HG03045 (cell line): ENCODE measurements at regions not wholly inside any gene's neighbourhood (a gene's known extent, or its start where the extent isn't known, plus 50 kb on each side); places are given as distances from the start of the nearest gene placed in this dataset.

Source experiments
- ATAC-seq: cut with Tn5 transposase; IDR thresholded peaks from one replicate; pipeline ENCODE4 v1.9.1; 2021; ENCODE audit warnings: mild to moderate bottlenecking, moderate library complexity; ENCODE audit not compliant: unreplicated experiment

DNA sequence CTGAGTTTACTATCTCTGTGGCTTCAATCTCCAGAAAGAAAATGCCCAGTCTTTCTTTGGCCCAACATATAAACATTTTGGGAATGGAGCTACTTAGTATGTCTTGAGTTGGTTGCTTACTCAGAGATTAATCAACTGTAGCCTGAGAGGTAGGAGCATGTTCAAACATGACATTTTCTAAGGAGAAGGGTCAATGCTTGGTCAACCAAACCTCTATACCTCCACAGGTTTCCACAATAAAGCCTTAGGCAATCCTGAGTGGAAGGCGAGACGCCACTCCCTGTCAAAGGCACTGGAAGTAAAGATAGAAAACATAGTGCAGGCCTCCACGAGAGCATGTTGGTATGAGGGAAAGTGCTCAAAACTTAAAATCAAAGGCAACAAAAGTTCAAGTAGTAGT is 411.4 kb downstream of the KCTD16 start:
- ATAC-seq = no peak

DNA sequence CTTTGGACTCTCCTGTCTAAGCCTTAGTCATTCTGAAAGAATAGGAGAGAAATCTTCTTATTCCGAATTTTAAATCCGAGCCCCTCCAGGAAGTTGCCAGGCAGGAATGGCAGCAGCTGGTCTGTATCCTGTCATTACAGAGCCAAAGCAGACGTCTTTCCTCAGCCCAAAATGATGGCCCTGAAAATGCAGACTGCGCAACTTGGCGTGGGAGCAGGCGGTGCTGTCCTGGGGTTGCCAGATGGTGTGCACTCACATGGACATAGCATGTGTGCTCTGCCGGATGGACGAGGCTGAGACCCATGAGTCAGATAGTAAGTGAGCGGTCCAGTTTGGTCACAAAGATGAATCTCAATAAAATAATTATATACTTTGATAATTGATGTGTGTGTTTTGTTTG is 410.4 kb downstream of the KCTD16 start:
- no peak for ATAC-seq

DNA sequence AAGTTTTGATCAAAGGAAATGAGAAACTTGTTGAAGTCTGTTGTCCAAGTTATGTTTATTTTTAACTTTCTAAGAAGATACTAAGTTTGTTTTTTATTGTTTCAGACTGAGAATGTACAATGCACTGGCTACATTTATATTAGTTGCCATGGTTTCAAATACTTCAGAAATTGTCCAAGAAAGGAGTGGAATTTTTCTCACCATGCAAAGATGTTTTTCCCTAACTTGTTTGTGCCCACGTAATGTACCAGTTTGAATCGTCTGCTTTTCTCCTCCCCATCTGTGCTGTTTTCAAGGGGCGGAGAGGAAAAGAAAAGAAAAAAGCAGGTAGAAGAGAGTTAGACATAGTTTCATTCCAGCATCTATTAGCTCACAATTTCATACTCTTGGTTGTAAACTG is 407.0 kb downstream of the KCTD16 start:
- no peak for ATAC-seq

DNA sequence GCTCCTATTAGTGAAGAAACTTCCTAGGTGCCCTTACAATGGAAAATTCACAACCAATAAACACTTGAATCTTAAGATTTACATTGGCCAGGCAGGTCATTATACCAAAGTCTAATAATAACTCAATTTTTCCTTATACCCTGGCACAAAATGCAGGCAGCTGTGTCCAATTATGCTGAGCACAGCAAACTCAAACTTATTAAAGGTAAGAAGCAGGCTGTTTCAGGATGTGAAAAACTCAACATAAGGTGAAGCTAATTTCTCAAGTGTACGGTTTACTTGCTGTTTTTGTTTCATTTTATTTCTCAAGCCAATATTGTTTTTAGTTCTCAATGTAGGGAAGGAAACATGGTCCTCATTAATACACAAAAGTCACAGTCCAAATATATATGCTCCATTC is 405.1 kb downstream of the KCTD16 start:
- no peak for ATAC-seq

DNA sequence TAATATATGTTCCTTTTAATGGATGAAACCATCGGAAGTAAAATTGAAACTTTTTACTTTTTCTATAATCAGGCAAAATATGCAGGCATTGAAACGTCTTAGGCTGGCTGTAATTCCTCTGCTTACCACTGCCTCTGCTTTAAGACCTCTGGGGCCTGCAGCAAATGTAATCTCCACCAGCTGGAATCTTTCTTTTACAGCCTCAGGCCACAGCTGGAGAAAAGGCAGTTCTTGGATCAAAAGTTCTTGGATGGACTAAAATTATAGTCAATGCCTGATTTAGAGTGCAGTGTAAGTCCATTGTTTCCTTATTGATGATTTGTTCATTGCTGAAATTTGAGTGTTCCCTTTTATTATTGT is 396.7 kb downstream of the KCTD16 start:
- ATAC-seq = no peak

DNA sequence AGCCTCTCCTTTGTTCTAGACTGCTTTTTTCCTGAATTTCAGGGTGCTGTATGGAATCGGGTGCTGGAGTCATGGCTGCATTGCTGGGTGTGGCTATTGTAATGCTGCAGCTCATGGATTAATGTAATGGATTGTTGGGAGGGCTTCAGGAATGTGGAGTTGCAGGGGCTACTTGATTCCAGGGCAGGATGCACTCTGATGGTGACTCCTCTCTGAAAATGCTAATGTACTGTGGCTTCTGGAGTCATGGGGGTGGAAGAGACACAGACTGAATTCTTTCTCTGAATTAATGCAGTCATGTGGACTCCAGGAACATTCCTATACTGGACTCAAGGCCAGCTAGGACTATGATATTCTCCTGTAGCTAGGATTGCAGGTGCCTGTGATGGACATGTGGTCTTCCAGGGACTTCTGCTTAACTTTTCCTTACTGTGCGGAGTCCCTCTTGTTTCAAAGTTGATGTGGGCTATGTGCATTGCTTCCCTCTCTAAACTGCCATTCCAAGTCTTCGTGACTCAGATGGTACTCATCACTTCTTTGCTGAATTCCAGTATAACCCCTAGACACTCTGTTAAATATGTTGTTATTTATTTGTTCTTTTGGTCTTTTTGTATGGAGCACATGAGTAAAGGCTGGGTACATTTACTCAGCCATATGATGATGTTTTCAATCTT is 396.2 kb downstream of the KCTD16 start:
- ATAC-seq = no peak

DNA sequence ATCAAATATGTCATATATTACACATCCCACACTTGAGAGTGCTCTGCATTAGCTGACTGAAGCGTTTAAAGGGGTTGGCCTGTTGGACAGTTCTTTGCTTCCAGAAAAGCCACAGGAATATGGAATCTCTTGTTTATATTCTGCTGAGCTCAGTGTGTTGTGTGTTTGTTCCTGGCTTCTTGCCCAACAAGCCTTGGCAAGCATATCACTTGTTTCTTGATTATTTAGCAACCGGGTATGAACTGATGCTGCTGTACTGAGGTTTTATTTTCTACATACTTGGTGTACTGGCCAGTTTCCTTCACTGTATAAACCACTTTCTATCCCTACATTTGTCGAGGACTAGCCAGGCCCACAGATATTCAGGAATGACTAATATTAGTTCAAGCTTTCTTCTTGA is 378.9 kb downstream of the KCTD16 start:
- no peak for ATAC-seq

DNA sequence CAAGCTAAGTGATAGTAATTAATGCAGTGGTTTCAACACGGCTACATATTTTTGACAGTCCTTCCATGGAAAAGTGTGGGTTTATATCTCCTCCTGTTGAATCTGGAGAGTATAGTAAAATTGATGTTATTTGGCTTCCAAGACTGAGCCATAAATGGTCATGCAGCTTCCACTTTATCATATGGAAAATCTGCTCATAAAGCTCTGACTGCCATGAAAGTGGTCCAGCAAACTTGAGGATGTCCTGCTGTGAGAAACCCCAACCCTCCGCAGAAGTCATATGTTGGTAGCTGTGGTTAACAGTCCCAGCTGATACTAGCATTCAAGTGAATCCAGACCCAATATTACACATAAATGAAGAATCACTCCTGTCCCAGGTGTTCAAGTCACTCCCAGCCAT is 378.3 kb downstream of the KCTD16 start:
- ATAC-seq = no peak

DNA sequence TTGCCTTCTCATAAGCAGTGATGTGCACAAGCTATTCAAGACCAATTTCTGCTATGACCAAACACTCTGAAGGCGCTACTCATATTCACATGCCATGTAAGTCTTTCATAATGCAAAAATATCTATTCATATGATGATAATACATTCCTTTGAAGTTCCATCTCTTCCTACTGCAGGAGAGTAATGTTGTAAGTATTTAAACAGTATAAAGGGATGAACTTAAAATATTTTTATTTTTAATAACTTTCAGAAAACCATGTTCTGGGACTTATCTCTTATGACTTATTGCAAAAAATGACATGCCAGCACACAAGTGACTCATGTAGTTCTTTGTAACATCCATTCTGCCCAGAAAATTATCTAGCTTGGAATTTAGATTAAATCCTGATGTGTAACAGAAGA is 376.4 kb downstream of the KCTD16 start:
- ATAC-seq = no peak

DNA sequence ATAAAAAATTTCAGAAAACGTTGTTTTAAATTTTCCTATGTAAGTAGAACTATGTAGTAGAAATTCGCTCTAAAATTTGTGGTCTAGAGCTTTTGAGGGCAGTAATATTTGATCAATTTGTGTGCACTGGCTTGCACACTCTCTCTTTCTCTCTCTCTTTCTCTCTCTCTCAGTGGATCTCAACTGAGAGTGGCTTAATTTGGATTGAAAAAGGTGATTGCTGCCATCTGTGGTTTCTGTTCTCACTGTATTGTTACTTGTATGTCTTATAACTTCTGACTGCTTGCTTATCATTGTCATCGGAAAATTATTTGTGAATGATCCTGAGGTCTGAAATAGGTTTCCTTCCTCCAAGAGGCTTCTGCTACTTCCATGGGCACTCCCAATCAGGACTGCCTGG is 368.2 kb downstream of the KCTD16 start:
- no peak for ATAC-seq
